Neural progenitor cell (in vitro differentiated cells): ENCODE measurements at regions not wholly inside any gene's neighbourhood (a gene's known extent, or its start where the extent isn't known, plus 50 kb on each side); places are given as distances from the start of the nearest gene placed in this dataset.

Experiments
- CTCF ChIP-seq: fragments of 200-600 bp; sonication (generic); IDR thresholded peaks from 2 replicates; pipeline ENCODE4 v1.5.1; 2017; ENCODE audit warnings: antibody characterized with exemption, mild to moderate bottlenecking
- EZH2phosphoT487 ChIP-seq: fragments of 200-600 bp; sonication (generic); IDR thresholded peaks from 2 replicates; pipeline ENCODE4 v1.6.1; 2017; ENCODE audit warnings: antibody characterized with exemption

GRCh38 chr14:22185789-22186188 lies 403.2 kb downstream of the DAD1 start:
- TF ChIP-seq CTCF, result no peak
- no peak for TF ChIP-seq EZH2phosphoT487
